ENCODE measurements at regions not wholly inside any gene's neighbourhood (a gene's known extent, or its start where the extent isn't known, plus 50 kb on each side); places are given as distances from the start of the nearest gene placed in this dataset.

DNA sequence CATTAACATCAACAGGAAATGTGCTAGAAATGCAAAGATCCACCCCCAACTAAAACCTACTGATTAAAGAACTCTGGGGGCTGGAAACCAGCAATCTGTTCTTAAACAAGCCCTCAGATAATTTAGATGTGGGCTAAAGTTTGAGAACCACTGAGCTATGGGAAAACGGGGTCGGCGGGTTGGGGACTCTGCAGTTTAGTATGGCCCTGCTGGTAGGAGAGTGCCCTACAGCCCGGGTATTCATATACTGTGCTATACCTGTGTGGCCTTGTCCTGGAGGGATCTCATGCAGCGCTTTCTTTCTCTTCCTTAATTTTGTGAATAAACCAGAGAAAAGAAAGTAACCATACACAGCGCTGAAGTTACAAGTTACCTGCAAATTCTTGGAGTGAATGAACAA, 189.7 kb upstream of the GBE1 start:
- Histone ChIP-seq H3K79me2 (ENCODE audit: control insufficient read depth, insufficient read depth, low read length) (no peaks in the 10 kb centered on the region), H3K9me3 (replicated peaks; ENCODE audit: control insufficient read depth, insufficient read depth, low read depth, low read length) (no peaks in the 10 kb centered on the region), H3K4me1 (replicated peaks in 1 of 2; ENCODE audit: control insufficient read depth in 2 of 2, insufficient read depth in 2 of 2, low read length in 2 of 2) (no peaks in the 10 kb centered on the region), H3K36me3 (ENCODE audit: control insufficient read depth, insufficient read depth, low read length) (no peaks in the 10 kb centered on the region), H3K4me3 (no peak overlapping the region), H3K27ac (ENCODE audit: extremely low read depth, low read depth, low read length) (no peak overlapping the region), H4K20me1 (replicated peaks; ENCODE audit: control insufficient read depth, insufficient read depth, low read length) (no peaks in the 10 kb centered on the region), H3K9me1 (ENCODE audit: control insufficient read depth, insufficient read depth, low read length) (no peaks in the 10 kb centered on the region), H3K9ac (ENCODE audit: insufficient read depth in 1 of 2, low read depth in 2 of 2, low read length in 2 of 2) (no peak overlapping the region), H3K4me2 (ENCODE audit: insufficient read depth, low read length) (no peak overlapping the region), H3K27me3 (ENCODE audit: control insufficient read depth in 2 of 2, insufficient read depth in 2 of 2, low read length in 2 of 2) (no peaks in the 10 kb centered on the region), H2AFZ (ENCODE audit: low read depth, low read length) (no peak overlapping the region)
- 0% methylated on average over 6 of the region's 6 CpGs for WGBS (ENCODE audit: insufficient coverage, low coverage, missing lambda C conversion rate)
- FAIRE-seq (no peak), DNase-seq (ENCODE audit: extremely low read depth in 1 of 4, low spot score in 3 of 4) (no peak), ATAC-seq (no peak)
- intact Hi-C loops (cut with micrococcal nuclease): no loop called here
- TF ChIP-seq TEAD1 (CRISPR knock-in tag; IDR thresholded peaks at IDR 0.05) (no peak), KLF13 (tag; IDR thresholded peaks at IDR 0.05; ENCODE audit: borderline replicate concordance, low read depth) (no peak), CHD1 (IDR thresholded peaks at IDR 0.05; ENCODE audit: low read length) (no peak), ZNF311 (CRISPR knock-in tag; IDR thresholded peaks at IDR 0.05) (no peak)
- in situ Hi-C loops (cut with MboI): no loop called here
- POLR2A ChIA-PET: interaction anchor here (0.7 kb wide), 1 partner anchor 387 kb away, joined by 4 read pairs; no protein-coding TSS in a partner anchor
- BruUV-seq (replicated peaks): no TSS peak
- CTCF ChIA-PET (ENCODE audit: low intra/inter-chr PET ratio): no interaction called here

GRCh38 chr3:81947359-81947758, 185.9 kb upstream of the GBE1 start:
- no peaks in the 10 kb centered on the region for H3K9me3 ChIP-seq (replicated peaks; ENCODE audit: control insufficient read depth, insufficient read depth, low read depth, low read length)
- CTCF ChIA-PET (ENCODE audit: low intra/inter-chr PET ratio): no interaction called here
- BruUV-seq (replicated peaks): no TSS peak
- no peak overlapping the region for H3K4me2 ChIP-seq (ENCODE audit: insufficient read depth, low read length)
- no peaks in the 10 kb centered on the region for H3K36me3 ChIP-seq (ENCODE audit: control insufficient read depth, insufficient read depth, low read length)
- H2AFZ ChIP-seq (ENCODE audit: low read depth, low read length): no peak overlapping the region
- intact Hi-C loops (cut with micrococcal nuclease): no loop called here
- POLR2A ChIA-PET: interaction anchor here (0.6 kb wide), 1 partner anchor 696 kb away, joined by 3 read pairs; no protein-coding TSS in a partner anchor
- no peaks in the 10 kb centered on the region for H3K9me1 ChIP-seq (ENCODE audit: control insufficient read depth, insufficient read depth, low read length)
- no peak overlapping the region for H3K27ac ChIP-seq (ENCODE audit: extremely low read depth, low read depth, low read length)
- ATAC-seq (no peak), DNase-seq (ENCODE audit: extremely low read depth in 1 of 4, low spot score in 3 of 4) (no peak), FAIRE-seq (no peak)
- no peaks in the 10 kb centered on the region for H3K27me3 ChIP-seq (ENCODE audit: control insufficient read depth in 2 of 2, insufficient read depth in 2 of 2, low read length in 2 of 2)
- H3K4me3 ChIP-seq: no peak overlapping the region
- in situ Hi-C loops (cut with MboI): no loop called here
- no peaks in the 10 kb centered on the region for H3K79me2 ChIP-seq (ENCODE audit: control insufficient read depth, insufficient read depth, low read length)
- WGBS (ENCODE audit: insufficient coverage, low coverage, missing lambda C conversion rate): 0% methylated on average over 1 of the region's 1 CpG
- TF ChIP-seq, protein P1, sequence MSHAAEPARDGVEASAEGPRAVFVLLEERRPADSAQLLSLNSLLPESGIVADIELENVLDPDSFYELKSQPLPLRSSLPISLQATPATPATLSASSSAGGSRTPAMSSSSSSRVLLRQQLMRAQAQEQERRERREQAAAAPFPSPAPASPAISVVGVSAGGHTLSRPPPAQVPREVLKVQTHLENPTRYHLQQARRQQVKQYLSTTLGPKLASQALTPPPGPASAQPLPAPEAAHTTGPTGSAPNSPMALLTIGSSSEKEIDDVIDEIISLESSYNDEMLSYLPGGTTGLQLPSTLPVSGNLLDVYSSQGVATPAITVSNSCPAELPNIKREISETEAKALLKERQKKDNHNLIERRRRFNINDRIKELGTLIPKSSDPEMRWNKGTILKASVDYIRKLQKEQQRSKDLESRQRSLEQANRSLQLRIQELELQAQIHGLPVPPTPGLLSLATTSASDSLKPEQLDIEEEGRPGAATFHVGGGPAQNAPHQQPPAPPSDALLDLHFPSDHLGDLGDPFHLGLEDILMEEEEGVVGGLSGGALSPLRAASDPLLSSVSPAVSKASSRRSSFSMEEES (CRISPR knock-in tag; IDR thresholded peaks at IDR 0.05): no peak
- H4K20me1 ChIP-seq (replicated peaks; ENCODE audit: control insufficient read depth, insufficient read depth, low read length): no peaks in the 10 kb centered on the region
- H3K9ac ChIP-seq (ENCODE audit: insufficient read depth in 1 of 2, low read depth in 2 of 2, low read length in 2 of 2): no peak overlapping the region
- no peaks in the 10 kb centered on the region for H3K4me1 ChIP-seq (replicated peaks in 1 of 2; ENCODE audit: control insufficient read depth in 2 of 2, insufficient read depth in 2 of 2, low read length in 2 of 2)
